HG03442 (cell line): ENCODE measurements at regions not wholly inside any gene's neighbourhood (a gene's known extent, or its start where the extent isn't known, plus 50 kb on each side); places are given as distances from the start of the nearest gene placed in this dataset.

ENCODE experiments used
- ATAC-seq: cut with Tn5 transposase; IDR thresholded peaks from one replicate; pipeline ENCODE4 v1.9.1; 2021; ENCODE audit warnings: mild to moderate bottlenecking, moderate library complexity; ENCODE audit not compliant: unreplicated experiment

GRCh38 chr9:85215416-85215815 lies 526.3 kb downstream of the AGTPBP1 start:
- ATAC-seq: no peak

GRCh38 chr9:85213650-85214607 lies 527.8 kb downstream of the AGTPBP1 start:
- no peak for ATAC-seq

GRCh38 chr9:85212887-85213286 lies 528.9 kb downstream of the AGTPBP1 start:
- ATAC-seq: no peak

GRCh38 chr9:85212209-85212608 lies 529.5 kb downstream of the AGTPBP1 start:
- no peak for ATAC-seq

GRCh38 chr9:85208666-85209065 lies 533.1 kb downstream of the AGTPBP1 start:
- no peak for ATAC-seq

GRCh38 chr9:85204176-85204575 lies 534.6 kb downstream of the NTRK2 start:
- ATAC-seq: no peak

GRCh38 chr9:85202596-85202995 lies 533.1 kb downstream of the NTRK2 start:
- ATAC-seq: no peak

GRCh38 chr9:85200726-85201404 lies 531.3 kb downstream of the NTRK2 start:
- ATAC-seq: no peak

GRCh38 chr9:85199866-85200495 lies 530.5 kb downstream of the NTRK2 start:
- no peak for ATAC-seq

- no peak for ATAC-seq
These were observed 523.2 kb downstream of the NTRK2 start for GRCh38 chr9:85192750-85193149.

- ATAC-seq: no peak
These were observed 516.7 kb downstream of the NTRK2 start for GRCh38 chr9:85186218-85186585.

GRCh38 chr9:85185486-85186217 lies 516.1 kb downstream of the NTRK2 start:
- ATAC-seq: no peak

- no peak for ATAC-seq
These were observed 512.9 kb downstream of the NTRK2 start for GRCh38 chr9:85182383-85182782.

GRCh38 chr9:85178474-85178873 lies 508.9 kb downstream of the NTRK2 start:
- ATAC-seq: no peak

GRCh38 chr9:85173967-85174366 lies 504.4 kb downstream of the NTRK2 start:
- ATAC-seq: no peak

- no peak for ATAC-seq
These were observed 502.8 kb downstream of the NTRK2 start for GRCh38 chr9:85172001-85172978.

GRCh38 chr9:85171163-85171562 lies 501.6 kb downstream of the NTRK2 start:
- ATAC-seq: no peak

- ATAC-seq: no peak
These were observed 498.9 kb downstream of the NTRK2 start for GRCh38 chr9:85168412-85168811.

GRCh38 chr9:85167146-85167545 lies 497.6 kb downstream of the NTRK2 start:
- no peak for ATAC-seq

- no peak for ATAC-seq
These were observed 494.3 kb downstream of the NTRK2 start for GRCh38 chr9:85163825-85164224.
